ENCODE measurements at regions not wholly inside any gene's neighbourhood (a gene's known extent, or its start where the extent isn't known, plus 50 kb on each side); places are given as distances from the start of the nearest gene placed in this dataset.
A peak's percentile ranks its signal among the peaks of the same experiment; 100 is the strongest.

- no peak overlapping the region for H3K4me3 ChIP-seq (ENCODE audit: insufficient read depth, low read depth, low read length)
- no peak for DNase-seq
- no peaks in the 10 kb centered on the region for H3K36me3 ChIP-seq (replicated peaks; ENCODE audit: control insufficient read depth, insufficient read depth, low read length)
- no peaks in the 10 kb centered on the region for H3K27me3 ChIP-seq (ENCODE audit: control insufficient read depth, insufficient read depth, low read length)
Observed at GRCh38 chr9:90044710-90045151, 439.9 kb downstream of the GADD45G start.

GRCh38 chr9:90046317-90046861, 441.6 kb downstream of the GADD45G start:
- no peak overlapping the region for H3K4me3 ChIP-seq (ENCODE audit: insufficient read depth, low read depth, low read length)
- no peaks in the 10 kb centered on the region for H3K27me3 ChIP-seq (ENCODE audit: control insufficient read depth, insufficient read depth, low read length)
- no peaks in the 10 kb centered on the region for H3K36me3 ChIP-seq (replicated peaks; ENCODE audit: control insufficient read depth, insufficient read depth, low read length)
- DNase-seq, result no peak

GRCh38 chr9:90047828-90048227, 443.0 kb downstream of the GADD45G start:
- DNase-seq, result no peak
- H3K36me3 ChIP-seq (replicated peaks; ENCODE audit: control insufficient read depth, insufficient read depth, low read length), result no peaks in the 10 kb centered on the region
- no peaks in the 10 kb centered on the region for H3K27me3 ChIP-seq (ENCODE audit: control insufficient read depth, insufficient read depth, low read length)
- H3K4me3 ChIP-seq (ENCODE audit: insufficient read depth, low read depth, low read length), result no peak overlapping the region

GRCh38 chr9:90052366-90052765, 447.6 kb downstream of the GADD45G start:
- no peak for DNase-seq
- no peaks in the 10 kb centered on the region for H3K36me3 ChIP-seq (replicated peaks; ENCODE audit: control insufficient read depth, insufficient read depth, low read length)
- no peak overlapping the region for H3K4me3 ChIP-seq (ENCODE audit: insufficient read depth, low read depth, low read length)
- H3K27me3 ChIP-seq (ENCODE audit: control insufficient read depth, insufficient read depth, low read length), result no peaks in the 10 kb centered on the region

GRCh38 chr9:90053027-90053426, 448.2 kb downstream of the GADD45G start:
- Histone ChIP-seq H3K4me3 (ENCODE audit: insufficient read depth, low read depth, low read length) (no peak overlapping the region), H3K27me3 (ENCODE audit: control insufficient read depth, insufficient read depth, low read length) (no peaks in the 10 kb centered on the region), H3K36me3 (replicated peaks; ENCODE audit: control insufficient read depth, insufficient read depth, low read length) (no peaks in the 10 kb centered on the region)
- peak; percentile 48 for DNase-seq

GRCh38 chr9:90054810-90055209, 450.0 kb downstream of the GADD45G start:
- no peaks in the 10 kb centered on the region for H3K27me3 ChIP-seq (ENCODE audit: control insufficient read depth, insufficient read depth, low read length)
- no peaks in the 10 kb centered on the region for H3K36me3 ChIP-seq (replicated peaks; ENCODE audit: control insufficient read depth, insufficient read depth, low read length)
- H3K4me3 ChIP-seq (ENCODE audit: insufficient read depth, low read depth, low read length), result no peak overlapping the region
- DNase-seq, result no peak

- DNase-seq, result no peak
- H3K36me3 ChIP-seq (replicated peaks; ENCODE audit: control insufficient read depth, insufficient read depth, low read length), result no peaks in the 10 kb centered on the region
- no peak overlapping the region for H3K4me3 ChIP-seq (ENCODE audit: insufficient read depth, low read depth, low read length)
- H3K27me3 ChIP-seq (ENCODE audit: control insufficient read depth, insufficient read depth, low read length), result no peaks in the 10 kb centered on the region
Observed at GRCh38 chr9:90055226-90055625, 450.4 kb downstream of the GADD45G start.

- Histone ChIP-seq H3K27me3 (ENCODE audit: control insufficient read depth, insufficient read depth, low read length) (no peaks in the 10 kb centered on the region), H3K36me3 (replicated peaks; ENCODE audit: control insufficient read depth, insufficient read depth, low read length) (no peaks in the 10 kb centered on the region), H3K4me3 (ENCODE audit: insufficient read depth, low read depth, low read length) (no peak overlapping the region)
- no peak for DNase-seq
Observed at GRCh38 chr9:90057361-90057760, 452.5 kb downstream of the GADD45G start.

GRCh38 chr9:90058182-90058763, 453.5 kb downstream of the GADD45G start:
- no peak for DNase-seq
- no peaks in the 10 kb centered on the region for H3K27me3 ChIP-seq (ENCODE audit: control insufficient read depth, insufficient read depth, low read length)
- H3K36me3 ChIP-seq (replicated peaks; ENCODE audit: control insufficient read depth, insufficient read depth, low read length), result no peaks in the 10 kb centered on the region
- H3K4me3 ChIP-seq (ENCODE audit: insufficient read depth, low read depth, low read length), result no peak overlapping the region

GRCh38 chr9:90059436-90059835, 454.6 kb downstream of the GADD45G start:
- H3K27me3 ChIP-seq (ENCODE audit: control insufficient read depth, insufficient read depth, low read length), result no peaks in the 10 kb centered on the region
- DNase-seq, result no peak
- H3K4me3 ChIP-seq (ENCODE audit: insufficient read depth, low read depth, low read length), result no peak overlapping the region
- no peaks in the 10 kb centered on the region for H3K36me3 ChIP-seq (replicated peaks; ENCODE audit: control insufficient read depth, insufficient read depth, low read length)

GRCh38 chr9:90060256-90060655, 455.4 kb downstream of the GADD45G start:
- H3K4me3 ChIP-seq (ENCODE audit: insufficient read depth, low read depth, low read length), result no peak overlapping the region
- no peak for DNase-seq
- H3K27me3 ChIP-seq (ENCODE audit: control insufficient read depth, insufficient read depth, low read length), result no peaks in the 10 kb centered on the region
- no peaks in the 10 kb centered on the region for H3K36me3 ChIP-seq (replicated peaks; ENCODE audit: control insufficient read depth, insufficient read depth, low read length)

GRCh38 chr9:90061187-90061586, 456.4 kb downstream of the GADD45G start:
- H3K4me3 ChIP-seq (ENCODE audit: insufficient read depth, low read depth, low read length), result no peak overlapping the region
- H3K27me3 ChIP-seq (ENCODE audit: control insufficient read depth, insufficient read depth, low read length), result no peaks in the 10 kb centered on the region
- DNase-seq, result no peak
- H3K36me3 ChIP-seq (replicated peaks; ENCODE audit: control insufficient read depth, insufficient read depth, low read length), result no peaks in the 10 kb centered on the region

- Histone ChIP-seq H3K36me3 (replicated peaks; ENCODE audit: control insufficient read depth, insufficient read depth, low read length) (no peaks in the 10 kb centered on the region), H3K27me3 (ENCODE audit: control insufficient read depth, insufficient read depth, low read length) (no peaks in the 10 kb centered on the region)
- no peak for DNase-seq
Observed at GRCh38 chr9:90062982-90063381, 458.2 kb downstream of the GADD45G start.

GRCh38 chr9:90064248-90064647, 459.4 kb downstream of the GADD45G start:
- no peak overlapping the region for H3K4me3 ChIP-seq (ENCODE audit: insufficient read depth, low read depth, low read length)
- no peak for DNase-seq
- H3K27me3 ChIP-seq (ENCODE audit: control insufficient read depth, insufficient read depth, low read length), result no peaks in the 10 kb centered on the region
- no peaks in the 10 kb centered on the region for H3K36me3 ChIP-seq (replicated peaks; ENCODE audit: control insufficient read depth, insufficient read depth, low read length)

More at GRCh38 chr9:90062982-90063381, 458.2 kb downstream of the GADD45G start:
- H3K4me3 ChIP-seq (ENCODE audit: insufficient read depth, low read depth, low read length), result no peak overlapping the region

GRCh38 chr9:90064971-90065370, 460.2 kb downstream of the GADD45G start:
- DNase-seq, result no peak
- H3K4me3 ChIP-seq (ENCODE audit: insufficient read depth, low read depth, low read length), result no peak overlapping the region
- no peaks in the 10 kb centered on the region for H3K36me3 ChIP-seq (replicated peaks; ENCODE audit: control insufficient read depth, insufficient read depth, low read length)
- no peaks in the 10 kb centered on the region for H3K27me3 ChIP-seq (ENCODE audit: control insufficient read depth, insufficient read depth, low read length)

GRCh38 chr9:90065851-90066250, 461.0 kb downstream of the GADD45G start:
- no peak overlapping the region for H3K4me3 ChIP-seq (ENCODE audit: insufficient read depth, low read depth, low read length)
- H3K36me3 ChIP-seq (replicated peaks; ENCODE audit: control insufficient read depth, insufficient read depth, low read length), result no peaks in the 10 kb centered on the region
- no peak for DNase-seq
- H3K27me3 ChIP-seq (ENCODE audit: control insufficient read depth, insufficient read depth, low read length), result no peaks in the 10 kb centered on the region
